Activated T-cell treated with anti-CD3 and anti-CD28 coated beads, Interleukin-2, amount 50 U/mL, for 4 hours (primary cell): ENCODE measurements at regions not wholly inside any gene's neighbourhood (a gene's known extent, or its start where the extent isn't known, plus 50 kb on each side); places are given as distances from the start of the nearest gene placed in this dataset.

Experiments
- ATAC-seq, 2 donors: fragments of 200-7000 bp; cut with Tn5 transposase; one replicate each; pipeline ENCODE4 v1.10.0; 2021
- DNase-seq: peaks from one replicate; pipeline ENCODE4 v3.0.0-alpha.2; 2020
- H3K27me3 Mint-ChIP-seq: one replicate; pipeline ENCODE4 v1.8.0; 2021; ENCODE audit warnings: low read depth, mixed read lengths
- H3K36me3 Mint-ChIP-seq: one replicate; pipeline ENCODE4 v1.8.0; 2022; ENCODE audit warnings: mixed read lengths; ENCODE audit not compliant: insufficient read depth
- H3K4me1 Mint-ChIP-seq: one replicate; pipeline ENCODE4 v1.8.0; 2021; ENCODE audit warnings: low read depth, mixed read lengths
- H3K4me3 Mint-ChIP-seq: one replicate; pipeline ENCODE4 v1.8.0; 2021; ENCODE audit warnings: mild to moderate bottlenecking, moderate library complexity, mixed read lengths
- H3K9me3 Mint-ChIP-seq: one replicate; pipeline ENCODE4 v1.8.0; 2021; ENCODE audit warnings: mixed read lengths

DNA sequence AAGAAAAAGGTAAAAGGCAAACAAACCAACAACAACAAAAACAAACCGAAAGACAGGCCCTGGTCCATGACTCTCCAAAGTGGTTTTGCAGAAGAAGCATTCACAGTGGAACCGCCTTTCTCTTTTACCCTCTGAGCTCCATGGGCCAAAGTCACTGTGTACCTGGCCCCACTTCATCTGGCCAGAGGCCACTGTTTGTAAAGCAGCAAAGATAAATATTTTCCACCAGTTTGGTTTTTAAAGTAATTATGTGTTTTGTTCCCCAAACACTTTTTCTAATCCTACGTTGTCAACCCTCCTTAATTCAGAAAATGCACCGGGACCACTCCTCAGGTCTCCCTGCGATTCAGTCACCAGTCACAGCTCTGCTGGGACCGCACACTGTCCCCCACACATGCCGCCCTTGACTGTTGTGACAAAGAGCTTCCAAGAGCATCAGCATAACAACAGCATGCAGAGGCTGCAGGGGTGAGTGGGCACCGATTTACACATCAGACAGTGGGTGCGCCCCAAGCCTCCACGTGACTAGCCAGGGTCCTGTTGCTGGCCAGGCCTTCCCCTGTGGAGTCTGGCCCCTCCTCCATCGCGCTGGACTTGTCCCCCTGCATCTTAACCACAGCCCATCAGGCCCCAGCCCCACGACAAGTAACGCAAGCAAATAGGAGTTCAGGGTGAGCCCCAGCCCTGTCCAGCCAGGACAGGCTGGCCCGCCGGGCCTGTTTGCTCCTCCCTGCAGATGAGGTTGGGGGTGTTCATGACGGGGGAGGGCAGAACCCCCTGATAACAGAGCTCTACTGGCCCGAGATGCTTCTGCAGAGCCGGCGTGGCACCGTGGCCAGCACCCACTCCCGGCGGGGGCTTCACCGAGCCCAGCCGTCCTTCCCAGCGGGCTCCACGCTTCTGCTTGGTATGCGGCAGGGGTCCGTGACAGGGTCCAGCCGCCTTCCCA, 65.2 kb upstream of the DIO3 start:
- H3K27me3 Mint-ChIP-seq = peaks cover 38% of the 10 kb centered on the region
- peaks cover 3% of the 10 kb centered on the region for H3K9me3 Mint-ChIP-seq
- no peak overlapping the region for H3K4me3 Mint-ChIP-seq
- ATAC-seq (no peak), DNase-seq (no peak)
- no peaks in the 10 kb centered on the region for H3K4me1 Mint-ChIP-seq
- no peaks in the 10 kb centered on the region for H3K36me3 Mint-ChIP-seq

DNA sequence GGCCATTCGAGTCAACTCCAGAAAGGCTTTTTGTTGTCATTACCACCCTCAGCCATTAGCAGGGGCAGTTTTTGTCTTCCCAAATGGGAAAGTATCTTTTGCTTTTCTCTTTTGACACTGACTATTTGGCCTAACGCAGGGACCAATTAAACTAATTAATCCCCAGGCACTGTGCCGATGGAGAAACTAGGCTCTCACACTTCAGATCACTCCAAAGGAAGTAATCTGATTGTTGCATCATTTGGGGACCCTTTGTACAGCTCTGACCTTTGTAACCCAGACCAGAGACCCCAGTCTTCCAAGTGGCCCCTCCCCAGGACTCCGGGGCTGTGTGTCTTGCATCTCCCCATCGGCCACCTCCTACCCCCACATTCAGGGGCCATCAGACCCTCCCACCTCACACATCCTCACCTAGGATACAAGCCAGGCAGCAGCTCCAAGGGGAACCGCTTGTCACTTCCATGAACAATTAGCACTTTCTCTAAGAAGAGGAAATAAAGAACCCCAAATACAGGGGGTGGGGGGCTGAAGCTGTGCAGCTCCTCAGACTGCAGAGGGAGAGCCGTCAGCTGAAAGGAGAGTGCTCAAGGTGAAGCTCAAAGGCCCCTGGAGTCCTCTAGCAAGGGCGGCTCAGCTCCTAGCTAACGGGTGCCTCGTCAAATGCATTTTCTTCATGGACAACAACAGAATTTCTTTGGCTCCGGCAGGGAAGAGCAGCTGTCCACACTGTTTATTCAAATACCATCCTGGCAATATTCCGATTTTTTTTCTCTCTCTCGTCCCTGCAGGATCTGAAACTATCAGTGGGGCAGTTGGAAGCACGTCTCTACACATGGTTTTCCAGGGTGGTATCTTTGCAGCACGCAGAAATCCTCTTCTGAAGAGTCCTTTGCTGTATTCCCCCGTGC, 64.3 kb upstream of the DIO3 start:
- peaks cover 3% of the 10 kb centered on the region for H3K9me3 Mint-ChIP-seq
- no peak for DNase-seq
- no peaks in the 10 kb centered on the region for H3K36me3 Mint-ChIP-seq
- H3K27me3 Mint-ChIP-seq = peaks cover 38% of the 10 kb centered on the region
- H3K4me1 Mint-ChIP-seq = no peaks in the 10 kb centered on the region
- no peak for ATAC-seq
- no peak overlapping the region for H3K4me3 Mint-ChIP-seq

DNA sequence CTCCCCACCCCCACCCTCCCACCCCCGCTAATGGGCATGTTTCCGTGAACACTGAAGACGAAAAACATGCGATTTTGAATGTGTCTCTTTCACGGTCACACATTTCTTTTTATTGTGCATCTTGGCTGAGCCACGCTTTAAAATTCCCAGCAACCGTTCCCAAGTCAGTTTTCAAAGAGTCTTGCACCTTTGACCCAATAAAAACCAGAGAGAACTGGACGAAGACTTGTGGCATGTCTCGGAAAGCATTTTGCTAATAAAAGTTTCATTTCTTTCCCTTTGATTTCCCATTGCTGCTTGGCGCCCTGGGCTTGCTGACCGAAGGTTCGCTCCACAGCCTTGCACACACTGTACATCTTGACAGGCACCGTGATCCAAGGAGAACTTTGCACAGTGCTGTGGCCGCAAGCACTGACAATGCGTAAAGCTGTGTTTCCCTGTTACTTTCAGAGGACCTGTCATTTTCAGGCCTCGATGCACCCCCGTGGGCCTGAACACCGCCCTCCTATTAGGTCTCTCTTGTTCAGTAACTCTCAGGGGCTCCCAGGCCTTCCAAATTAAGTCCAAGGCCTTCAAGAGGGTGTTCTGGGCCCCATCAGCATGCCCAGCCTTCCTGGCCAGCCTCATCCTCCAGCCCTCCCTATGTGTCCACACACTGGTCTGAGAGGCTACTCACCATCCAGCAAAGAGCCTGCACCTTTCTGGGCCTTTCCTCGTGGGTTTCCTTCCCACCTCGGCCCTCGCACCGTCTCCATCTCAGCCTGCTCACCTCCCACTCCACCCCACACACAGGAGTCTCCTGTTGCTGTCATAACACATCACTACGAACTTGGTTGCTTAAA, 63.4 kb upstream of the DIO3 start:
- H3K36me3 Mint-ChIP-seq = no peaks in the 10 kb centered on the region
- no peaks in the 10 kb centered on the region for H3K4me1 Mint-ChIP-seq
- ATAC-seq (no peak), DNase-seq (no peak)
- no peak overlapping the region for H3K4me3 Mint-ChIP-seq
- H3K9me3 Mint-ChIP-seq = peaks cover 3% of the 10 kb centered on the region
- H3K27me3 Mint-ChIP-seq = peaks cover 38% of the 10 kb centered on the region

DNA sequence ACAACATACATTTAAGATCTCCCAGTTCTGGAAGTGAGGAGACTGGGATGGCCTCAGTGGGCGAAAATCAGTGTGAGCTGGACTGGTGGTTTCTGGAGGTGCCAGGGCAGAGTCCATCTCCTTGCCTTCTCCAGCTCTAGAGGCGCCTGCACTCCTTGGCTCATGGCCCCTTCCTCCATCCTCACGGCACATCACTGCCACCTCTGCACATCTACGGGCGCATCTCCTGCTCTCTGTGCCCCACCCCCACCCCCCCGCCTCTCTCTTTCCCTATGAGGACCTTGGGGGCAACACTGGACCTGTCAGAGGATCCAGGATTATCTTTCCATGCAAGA, 62.8 kb upstream of the DIO3 start:
- no peak for DNase-seq
- ATAC-seq = no peak

DNA sequence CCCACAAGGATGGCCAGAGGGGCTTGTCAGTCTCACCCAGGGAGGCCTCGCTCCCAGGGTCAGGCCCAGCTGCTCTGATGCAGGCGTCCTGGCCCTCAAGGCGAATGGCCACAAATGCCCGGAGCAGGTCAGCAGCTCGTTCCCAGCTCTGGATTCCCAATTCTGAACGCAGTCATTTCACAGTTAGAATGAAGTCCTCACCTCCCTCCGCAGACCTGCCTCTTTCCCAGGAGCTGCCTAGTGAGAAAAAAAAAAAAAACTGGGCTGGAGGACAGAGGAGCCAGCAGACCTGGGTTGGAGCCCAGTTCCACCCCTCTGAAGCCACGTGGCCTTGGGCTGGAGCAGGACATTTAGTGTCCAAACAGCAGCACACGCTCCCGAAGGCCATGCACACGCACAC, 62.2 kb upstream of the DIO3 start:
- no peak for ATAC-seq

More for the DNA sequence above, 62.8 kb upstream of the DIO3 start:
- Mint-ChIP-seq H3K4me1 (no peaks in the 10 kb centered on the region), H3K36me3 (no peaks in the 10 kb centered on the region), H3K9me3 (peaks cover 3% of the 10 kb centered on the region), H3K27me3 (peaks cover 36% of the 10 kb centered on the region), H3K4me3 (no peak overlapping the region)

DNA sequence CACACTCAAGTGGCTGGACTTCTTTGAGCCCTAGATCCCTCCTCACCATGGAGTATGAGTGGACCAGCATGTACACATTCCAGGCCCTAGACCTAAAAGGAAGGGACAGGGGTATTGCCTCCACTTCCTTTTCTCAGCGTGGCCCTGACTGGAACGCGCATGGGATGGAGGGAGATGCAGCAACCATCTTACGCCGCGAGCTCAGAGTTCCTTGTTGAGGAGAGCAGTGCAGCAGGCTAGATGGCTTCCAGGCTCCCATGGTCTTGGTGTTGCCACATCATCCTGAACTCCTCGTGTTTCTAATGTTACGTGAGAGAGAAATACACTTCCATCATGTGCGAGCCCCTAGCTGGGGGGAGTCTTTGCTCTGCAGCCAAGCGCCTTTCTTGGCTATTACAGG, 61.8 kb upstream of the DIO3 start:
- no peaks in the 10 kb centered on the region for H3K4me1 Mint-ChIP-seq
- peaks cover 34% of the 10 kb centered on the region for H3K27me3 Mint-ChIP-seq
- ATAC-seq = no peak
- H3K9me3 Mint-ChIP-seq = no peaks in the 10 kb centered on the region
- no peak overlapping the region for H3K4me3 Mint-ChIP-seq
- no peak for DNase-seq
- no peaks in the 10 kb centered on the region for H3K36me3 Mint-ChIP-seq

More for the DNA sequence above, 62.2 kb upstream of the DIO3 start:
- Mint-ChIP-seq H3K9me3 (no peaks in the 10 kb centered on the region), H3K36me3 (no peaks in the 10 kb centered on the region), H3K4me3 (no peak overlapping the region), H3K4me1 (no peaks in the 10 kb centered on the region), H3K27me3 (peaks cover 34% of the 10 kb centered on the region)
- no peak for DNase-seq

DNA sequence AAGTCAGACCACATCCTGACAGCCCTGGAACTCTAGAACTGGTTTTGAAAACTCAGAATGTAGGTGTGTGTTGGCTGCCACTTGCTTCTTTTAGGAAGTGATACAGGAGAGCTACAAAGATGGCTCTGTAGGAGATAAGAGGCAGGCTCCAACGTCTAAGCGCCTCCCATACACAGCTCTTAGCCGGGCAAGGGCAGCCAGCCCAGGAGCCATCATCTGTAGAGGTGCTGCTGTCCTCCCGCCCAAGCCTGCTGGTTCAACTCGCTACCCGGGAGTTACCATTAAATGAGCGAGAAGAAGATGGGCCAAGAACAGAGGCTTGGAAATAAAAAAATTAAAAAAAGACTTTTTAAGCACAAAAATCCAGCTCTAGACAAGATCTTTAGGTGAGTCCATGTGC, 61.2 kb upstream of the DIO3 start:
- no peak for ATAC-seq
- H3K9me3 Mint-ChIP-seq = no peaks in the 10 kb centered on the region
- no peaks in the 10 kb centered on the region for H3K36me3 Mint-ChIP-seq
- peaks cover 31% of the 10 kb centered on the region for H3K27me3 Mint-ChIP-seq
- DNase-seq = no peak
- no peaks in the 10 kb centered on the region for H3K4me1 Mint-ChIP-seq
- no peak overlapping the region for H3K4me3 Mint-ChIP-seq

DNA sequence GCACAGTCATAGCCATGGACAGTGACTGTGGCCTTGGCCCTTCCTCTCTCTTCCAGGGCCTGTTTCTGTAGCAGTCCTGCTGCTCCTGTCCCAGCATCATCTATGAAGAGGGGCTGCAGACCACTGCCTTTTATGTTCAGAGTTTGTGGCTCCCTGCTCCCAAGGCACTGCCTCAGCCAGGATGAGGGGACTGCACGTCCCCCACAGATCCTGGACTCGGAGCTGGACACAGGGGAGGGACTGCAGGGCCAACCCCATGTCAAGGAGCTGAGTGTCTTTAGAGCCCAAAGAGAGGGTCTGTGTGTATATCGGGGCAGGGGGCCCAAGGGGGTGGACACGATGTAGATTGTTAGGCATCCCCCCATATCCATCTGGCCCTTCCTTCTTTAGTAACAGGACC, 60.6 kb upstream of the DIO3 start:
- H3K9me3 Mint-ChIP-seq = no peaks in the 10 kb centered on the region
- ATAC-seq (no peak), DNase-seq (no peak)
- peaks cover 27% of the 10 kb centered on the region for H3K27me3 Mint-ChIP-seq
- H3K4me1 Mint-ChIP-seq = no peaks in the 10 kb centered on the region
- H3K4me3 Mint-ChIP-seq = no peak overlapping the region
- H3K36me3 Mint-ChIP-seq = no peaks in the 10 kb centered on the region

DNA sequence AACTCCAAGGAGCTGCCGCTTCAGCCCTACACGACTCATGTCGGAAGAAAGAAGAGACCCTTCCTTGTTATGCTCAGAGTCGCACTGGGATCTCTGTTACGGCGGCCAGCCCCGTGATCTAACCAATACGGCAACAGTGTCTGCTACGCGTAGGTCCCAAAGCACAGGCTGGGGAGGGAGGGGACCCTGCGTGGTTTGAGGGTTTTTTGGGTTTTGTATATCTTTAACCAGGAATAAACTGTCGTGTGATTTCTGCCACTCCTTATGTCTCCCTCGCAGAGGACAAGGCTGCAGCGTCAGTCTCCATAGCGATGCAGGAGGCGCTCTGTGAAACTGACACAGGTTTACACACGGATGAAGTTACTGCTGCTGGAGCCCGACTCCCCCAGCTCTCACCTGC, 60.0 kb upstream of the DIO3 start:
- DNase-seq = no peak
- H3K4me1 Mint-ChIP-seq = no peaks in the 10 kb centered on the region
- peaks cover 27% of the 10 kb centered on the region for H3K27me3 Mint-ChIP-seq
- H3K9me3 Mint-ChIP-seq = no peaks in the 10 kb centered on the region
- no peak for ATAC-seq
- no peaks in the 10 kb centered on the region for H3K36me3 Mint-ChIP-seq
- H3K4me3 Mint-ChIP-seq = no peak overlapping the region

DNA sequence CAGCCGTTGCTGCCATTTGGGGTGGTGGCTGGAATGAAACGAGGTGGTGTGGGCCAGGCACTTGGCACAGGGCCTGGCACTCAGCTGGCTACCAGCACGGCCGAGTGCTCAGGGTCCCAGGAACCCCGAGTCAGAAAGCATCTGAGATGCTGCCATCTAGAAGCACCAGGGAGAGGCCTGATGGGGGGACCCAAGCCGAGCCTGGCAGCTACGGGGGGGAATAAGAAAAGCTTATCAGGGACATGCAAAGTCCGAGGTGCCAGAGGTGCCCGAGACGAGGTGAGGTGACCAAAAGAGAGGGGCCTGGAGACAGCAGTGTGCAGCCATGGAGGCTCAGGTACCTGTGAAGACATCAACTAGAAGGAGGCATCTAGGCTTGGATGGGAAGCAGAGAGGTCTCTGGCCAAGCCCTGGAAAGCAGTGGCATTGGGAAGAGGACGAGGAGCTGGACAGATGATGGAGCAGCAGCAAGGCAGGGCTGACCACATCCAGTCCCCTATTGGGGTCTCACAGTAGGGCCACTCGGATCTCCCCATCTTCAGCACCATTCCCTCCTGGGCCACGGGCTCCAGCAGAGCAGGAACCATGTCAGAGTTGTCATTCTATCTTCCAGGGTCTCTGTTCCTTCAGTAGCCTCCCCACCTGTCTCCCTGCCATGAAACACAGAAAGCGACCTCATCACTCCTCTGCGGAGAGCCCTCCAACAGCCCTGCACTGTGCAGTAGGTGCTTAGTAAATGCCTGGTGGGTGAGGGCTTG, 59.3 kb upstream of the DIO3 start:
- H3K36me3 Mint-ChIP-seq = no peaks in the 10 kb centered on the region
- ATAC-seq = no peak

DNA sequence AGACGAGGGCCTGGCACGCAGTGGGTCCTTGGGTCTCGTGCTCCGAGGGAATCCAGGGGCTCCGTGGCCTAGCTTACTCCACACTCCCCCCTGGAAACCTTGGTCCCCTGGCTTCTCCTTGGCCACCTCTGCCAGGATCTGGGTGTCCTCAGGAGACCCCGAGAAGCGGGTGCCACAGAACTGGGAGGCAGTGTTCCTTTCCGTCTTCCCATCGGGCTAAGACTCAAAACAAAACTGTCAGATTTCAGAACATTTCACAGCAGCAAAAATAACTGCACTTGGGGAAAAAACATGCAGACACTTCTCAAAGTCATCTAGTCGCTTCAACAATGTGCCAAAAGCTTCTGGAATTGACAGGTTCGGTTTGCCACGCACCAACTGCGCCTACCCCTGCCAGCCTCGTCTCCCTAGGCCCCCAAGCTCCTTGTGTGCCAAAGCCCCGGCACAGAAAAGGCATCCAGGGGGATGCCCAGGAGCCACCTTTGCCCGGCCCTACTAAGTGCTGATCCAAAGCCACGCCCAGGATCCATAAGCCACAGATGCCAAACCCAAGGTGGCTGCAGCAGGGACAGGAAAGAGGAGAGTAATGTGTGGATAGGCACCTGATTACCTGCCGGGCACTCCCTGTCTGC, 58.4 kb upstream of the DIO3 start:
- Mint-ChIP-seq H3K27me3 (peaks cover 22% of the 10 kb centered on the region), H3K9me3 (no peaks in the 10 kb centered on the region), H3K4me1 (no peaks in the 10 kb centered on the region), H3K4me3 (no peak overlapping the region), H3K36me3 (no peaks in the 10 kb centered on the region)
- DNase-seq = no peak
- ATAC-seq = no peak

More for the DNA sequence above, 59.3 kb upstream of the DIO3 start:
- Mint-ChIP-seq H3K27me3 (peaks cover 26% of the 10 kb centered on the region), H3K4me1 (no peaks in the 10 kb centered on the region), H3K4me3 (no peak overlapping the region), H3K9me3 (no peaks in the 10 kb centered on the region)
- DNase-seq = no peak

DNA sequence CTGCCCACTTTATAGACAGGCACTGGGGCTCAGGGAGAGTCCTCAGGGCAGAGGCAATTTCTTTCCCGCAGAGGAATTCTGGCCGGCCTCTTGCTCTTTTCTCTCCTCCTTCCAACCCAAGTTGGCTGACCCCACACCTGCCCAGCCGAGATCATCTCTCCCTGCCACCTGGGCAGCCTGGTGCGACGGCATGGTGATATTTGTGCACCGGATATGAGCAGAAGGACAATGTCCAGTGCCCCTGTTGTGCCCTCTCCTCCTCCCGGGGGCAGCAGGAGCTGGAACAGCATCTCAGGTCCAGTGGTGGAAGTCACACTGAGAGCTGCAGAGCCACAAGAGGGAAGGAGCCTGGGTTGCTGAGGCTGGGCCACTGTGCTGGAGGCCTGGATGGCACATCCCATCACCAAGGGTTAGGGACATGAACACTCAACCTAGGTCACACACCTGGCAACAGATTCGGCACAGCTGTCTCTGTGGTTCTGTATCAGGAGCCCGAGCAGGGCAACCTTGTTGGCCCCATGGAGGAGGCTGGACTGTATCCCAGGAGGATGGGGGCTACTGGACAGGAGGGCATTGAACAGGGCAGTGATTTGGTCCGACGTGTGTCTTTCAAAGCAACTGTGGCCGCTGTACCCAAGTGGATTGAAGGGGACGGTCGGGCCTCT, 57.7 kb upstream of the DIO3 start:
- Mint-ChIP-seq H3K36me3 (no peaks in the 10 kb centered on the region), H3K27me3 (peaks cover 16% of the 10 kb centered on the region), H3K4me1 (no peaks in the 10 kb centered on the region), H3K4me3 (no peak overlapping the region), H3K9me3 (no peaks in the 10 kb centered on the region)
- ATAC-seq = no peak
- DNase-seq = no peak
